Colonic mucosa (tissue), 4 donors: ENCODE measurements at regions not wholly inside any gene's neighbourhood (a gene's known extent, or its start where the extent isn't known, plus 50 kb on each side); places are given as distances from the start of the nearest gene placed in this dataset.

Experiments used
- DNase-seq: peaks from one replicate; pipeline ENCODE4 v3.0.0-alpha.2; 2020
- H3K27ac ChIP-seq: fragments of 200-600 bp; one replicate; pipeline ENCODE4 v1.8.0; 2021
- H3K27me3 ChIP-seq: fragments of 200-600 bp; one replicate; pipeline ENCODE4 v1.8.0; 2021
- H3K36me3 ChIP-seq: fragments of 200-600 bp; one replicate; pipeline ENCODE4 v1.8.0; 2021
- H3K4me1 ChIP-seq: fragments of 200-600 bp; one replicate; pipeline ENCODE4 v1.8.0; 2021; ENCODE audit warnings: mild to moderate bottlenecking
- H3K4me3 ChIP-seq: fragments of 200-600 bp; one replicate; pipeline ENCODE4 v1.8.0; 2021
- H3K9ac ChIP-seq, 2 donors: one replicate each; pipeline ENCODE4 v1.7.0; 2013; ENCODE audit warnings: control low read depth in 2 of 2, low read depth in 2 of 2, low read length in 2 of 2
- H3K9me3 ChIP-seq: fragments of 200-600 bp; one replicate; pipeline ENCODE4 v1.8.0; 2021
- CTCF ChIP-seq: fragments of 200-600 bp; IDR thresholded peaks from one replicate; pipeline ENCODE4 v1.8.0; 2022; ENCODE audit warnings: antibody characterized with exemption, mild to moderate bottlenecking
- intact Hi-C: fragments of 100-400 bp; cut with DNase I; formaldehyde crosslinking; loops from one replicate; pipeline ENCODE4 v1.14.1; 2022
- donor health status: healthy.
- donor health status: DM: no; HTN: no; CAD: no.
- donor health status: DM: no; HTN: no; CAD: no.

GRCh38 chr1:38301040-38301439, 254.4 kb upstream of the POU3F1 start:
- intact Hi-C loops: no loop called here
- Histone ChIP-seq H3K27me3 (no peaks in the 10 kb centered on the region), H3K36me3 (no peaks in the 10 kb centered on the region), H3K9ac (no peak overlapping the region), H3K4me3 (no peak overlapping the region), H3K4me1 (no peaks in the 10 kb centered on the region), H3K9me3 (no peaks in the 10 kb centered on the region), H3K27ac (no peak overlapping the region)
- TF ChIP-seq CTCF: no peak
- DNase-seq: no peak

- TF ChIP-seq CTCF: no peak
- no peak overlapping the region for H3K27ac ChIP-seq
- no peaks in the 10 kb centered on the region for H3K4me1 ChIP-seq
- no peak for DNase-seq
- H3K9me3 ChIP-seq: no peaks in the 10 kb centered on the region
- H3K36me3 ChIP-seq: no peaks in the 10 kb centered on the region
- H3K4me3 ChIP-seq: no peak overlapping the region
- no peak overlapping the region for H3K9ac ChIP-seq
- intact Hi-C loops: no loop called here
- no peaks in the 10 kb centered on the region for H3K27me3 ChIP-seq
Measured at GRCh38 chr1:38300616-38301015, 254.0 kb upstream of the POU3F1 start.

- no peaks in the 10 kb centered on the region for H3K9me3 ChIP-seq
- no peak for TF ChIP-seq CTCF
- H3K27me3 ChIP-seq: no peaks in the 10 kb centered on the region
- no peak overlapping the region for H3K27ac ChIP-seq
- no peak overlapping the region for H3K4me3 ChIP-seq
- no peak overlapping the region for H3K9ac ChIP-seq
- H3K36me3 ChIP-seq: no peaks in the 10 kb centered on the region
- no peak for DNase-seq
- intact Hi-C loops: no loop called here
- no peaks in the 10 kb centered on the region for H3K4me1 ChIP-seq
Measured at GRCh38 chr1:38297842-38298241, 251.2 kb upstream of the POU3F1 start.

- H3K9me3 ChIP-seq: no peaks in the 10 kb centered on the region
- intact Hi-C loops: no loop called here
- H3K27ac ChIP-seq: no peak overlapping the region
- no peaks in the 10 kb centered on the region for H3K4me1 ChIP-seq
- H3K36me3 ChIP-seq: no peaks in the 10 kb centered on the region
- TF ChIP-seq CTCF: no peak
- no peak overlapping the region for H3K9ac ChIP-seq
- no peaks in the 10 kb centered on the region for H3K27me3 ChIP-seq
- no peak overlapping the region for H3K4me3 ChIP-seq
- DNase-seq: no peak
Measured at GRCh38 chr1:38297246-38297645, 250.7 kb upstream of the POU3F1 start.

GRCh38 chr1:38296047-38296446, 249.5 kb upstream of the POU3F1 start:
- TF ChIP-seq CTCF: no peak
- no peaks in the 10 kb centered on the region for H3K9me3 ChIP-seq
- intact Hi-C loops: no loop called here
- H3K36me3 ChIP-seq: no peaks in the 10 kb centered on the region
- no peak for DNase-seq
- H3K9ac ChIP-seq: no peak overlapping the region
- H3K27me3 ChIP-seq: no peaks in the 10 kb centered on the region
- H3K4me1 ChIP-seq: no peaks in the 10 kb centered on the region
- no peak overlapping the region for H3K4me3 ChIP-seq
- H3K27ac ChIP-seq: no peak overlapping the region

GRCh38 chr1:38293567-38293966, 247.0 kb upstream of the POU3F1 start:
- no peaks in the 10 kb centered on the region for H3K9me3 ChIP-seq
- no peak overlapping the region for H3K27ac ChIP-seq
- no peak overlapping the region for H3K4me3 ChIP-seq
- H3K36me3 ChIP-seq: no peaks in the 10 kb centered on the region
- H3K27me3 ChIP-seq: no peaks in the 10 kb centered on the region
- no peak overlapping the region for H3K9ac ChIP-seq
- TF ChIP-seq CTCF: no peak
- no peaks in the 10 kb centered on the region for H3K4me1 ChIP-seq
- no peak for DNase-seq
- intact Hi-C loops: no loop called here
